Psoas muscle (tissue), 7 donors: ENCODE measurements at regions not wholly inside any gene's neighbourhood (a gene's known extent, or its start where the extent isn't known, plus 50 kb on each side); places are given as distances from the start of the nearest gene placed in this dataset.

Experiments
- ATAC-seq, 4 donors: fragments of 200-7000 bp; cut with Tn5 transposase; one replicate each; pipeline ENCODE4 v1.9.1; 2020; ENCODE audit warnings: moderate library complexity in 3 of 4, mild to moderate bottlenecking in 2 of 4
- DNase-seq, 2 donors: peaks; one replicate each; pipeline ENCODE4 v3.0.0-alpha.2; 2020
- H3K27ac ChIP-seq: fragments of 200-600 bp; one replicate; pipeline ENCODE4 v1.8.0; 2022
- H3K27me3 ChIP-seq, 3 donors: fragments of 200-600 bp in 1 of 3; one replicate each; pipeline versions ENCODE4 v1.6.1 to v1.8.0; 2013 to 2022; ENCODE audit warnings: low read length in 2 of 3, mild to moderate bottlenecking in 2 of 3, moderate library complexity in 1 of 3; ENCODE audit not compliant: insufficient read depth in 3 of 3
- H3K36me3 ChIP-seq, 2 donors: fragments of 200-600 bp in 1 of 2; one replicate each; pipeline versions ENCODE4 v1.6.1 to v1.8.0; 2013 to 2022; ENCODE audit warnings: low read depth in 1 of 2, mild to moderate bottlenecking in 1 of 2, moderate library complexity in 1 of 2; ENCODE audit not compliant: insufficient read depth in 1 of 2
- H3K4me1 ChIP-seq: fragments of 200-600 bp; one replicate; pipeline ENCODE4 v1.8.0; 2022
- H3K4me3 ChIP-seq: fragments of 200-600 bp; one replicate; pipeline ENCODE4 v1.8.0; 2022; ENCODE audit warnings: mild to moderate bottlenecking
- H3K9me3 ChIP-seq: fragments of 200-600 bp; one replicate; pipeline ENCODE4 v1.8.0; 2022
- WGBS, 3 donors: extraction: QIAGEN DNeasy Blood & Tissue Kit; methylation state at CpG; one replicate each; pipeline versions ENCODE4 v1.1.6 to v1.1.7; 2013; 5-methylcytosine and 5-hydroxymethylcytosine counted together
- intact Hi-C, 2 donors: fragments of 100-400 bp; cut with DNase I; formaldehyde crosslinking; loops; one replicate each; pipeline versions ENCODE4 v1.11.0 to v1.14.2; 2022
- TF ChIP-seq, protein P1 (sequence below): fragments of 200-600 bp; IDR thresholded peaks from one replicate; pipeline ENCODE4 v1.8.0; 2022; ENCODE audit warnings: antibody characterized with exemption
- donor health status: healthy with polysubstance abuse.
- donor health status: DM: no; HTN: no; CAD: no; lungs with moderate emphysema.
- donor health status: Bipolar disorder and iron deficiency.
- donor health status: healthy.
- donor health status: DM: yes; HTN: yes; CAD: no.
- donor health status: DM: no; HTN: no; CAD: no.
- donor health status: DM: yes; HTN: yes; CAD: no.

DNA sequence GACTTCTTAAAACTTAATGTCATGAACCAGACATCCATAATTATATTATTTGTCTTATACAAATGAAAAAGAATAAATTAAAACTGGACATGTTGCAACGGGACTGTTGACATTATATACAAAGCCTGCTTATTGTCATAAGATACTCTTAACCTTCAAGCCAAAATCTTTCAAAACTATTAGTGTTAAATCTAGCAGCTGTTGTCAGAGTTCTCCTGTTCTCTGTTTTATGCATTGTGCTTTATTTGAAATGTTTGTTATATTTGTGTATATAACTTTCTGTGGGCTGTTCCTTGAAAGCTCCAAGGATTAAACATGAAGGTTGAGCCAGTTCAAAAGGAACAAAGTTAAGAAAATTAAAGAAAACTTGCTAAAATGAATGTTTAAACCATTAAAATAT, 335.5 kb upstream of the NT5C1B start:
- TF ChIP-seq, protein P1, sequence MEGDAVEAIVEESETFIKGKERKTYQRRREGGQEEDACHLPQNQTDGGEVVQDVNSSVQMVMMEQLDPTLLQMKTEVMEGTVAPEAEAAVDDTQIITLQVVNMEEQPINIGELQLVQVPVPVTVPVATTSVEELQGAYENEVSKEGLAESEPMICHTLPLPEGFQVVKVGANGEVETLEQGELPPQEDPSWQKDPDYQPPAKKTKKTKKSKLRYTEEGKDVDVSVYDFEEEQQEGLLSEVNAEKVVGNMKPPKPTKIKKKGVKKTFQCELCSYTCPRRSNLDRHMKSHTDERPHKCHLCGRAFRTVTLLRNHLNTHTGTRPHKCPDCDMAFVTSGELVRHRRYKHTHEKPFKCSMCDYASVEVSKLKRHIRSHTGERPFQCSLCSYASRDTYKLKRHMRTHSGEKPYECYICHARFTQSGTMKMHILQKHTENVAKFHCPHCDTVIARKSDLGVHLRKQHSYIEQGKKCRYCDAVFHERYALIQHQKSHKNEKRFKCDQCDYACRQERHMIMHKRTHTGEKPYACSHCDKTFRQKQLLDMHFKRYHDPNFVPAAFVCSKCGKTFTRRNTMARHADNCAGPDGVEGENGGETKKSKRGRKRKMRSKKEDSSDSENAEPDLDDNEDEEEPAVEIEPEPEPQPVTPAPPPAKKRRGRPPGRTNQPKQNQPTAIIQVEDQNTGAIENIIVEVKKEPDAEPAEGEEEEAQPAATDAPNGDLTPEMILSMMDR = no peak
- ATAC-seq (no peak), DNase-seq (no peak)
- no peaks in the 10 kb centered on the region for H3K9me3 ChIP-seq
- intact Hi-C loops = no loop called here
- H3K27ac ChIP-seq = no peak overlapping the region
- H3K4me3 ChIP-seq = no peak overlapping the region
- H3K4me1 ChIP-seq = peaks cover 13% of the 10 kb centered on the region
- no peaks in the 10 kb centered on the region for H3K27me3 ChIP-seq
- no peaks in the 10 kb centered on the region for H3K36me3 ChIP-seq
- 19 to 34% (median 28%) methylated on average over 1 of the region's 1 CpG for WGBS, 3 donors

DNA sequence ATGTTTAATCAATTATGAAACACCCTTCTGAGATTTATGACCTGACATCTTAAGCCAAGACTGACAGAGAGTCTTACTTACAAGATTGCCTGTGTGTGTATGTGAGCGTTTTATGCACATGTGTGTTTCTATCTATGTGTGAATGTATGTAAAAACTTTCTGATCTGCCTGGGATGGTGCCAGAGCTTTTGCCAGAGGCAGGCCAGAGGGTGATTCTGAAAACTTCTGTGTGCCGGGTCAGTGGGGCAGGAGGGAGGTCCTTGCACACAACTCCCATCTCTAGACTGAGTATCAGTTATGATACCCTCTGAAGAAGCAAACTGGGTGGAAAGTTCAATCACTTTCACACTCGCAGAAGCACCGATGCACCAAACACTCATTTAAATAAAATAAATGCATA, 335.0 kb upstream of the NT5C1B start:
- TF ChIP-seq, protein P1 = no peak
- peaks cover 13% of the 10 kb centered on the region for H3K4me1 ChIP-seq
- no peaks in the 10 kb centered on the region for H3K36me3 ChIP-seq
- intact Hi-C loops = no loop called here
- DNase-seq = no peak
- H3K4me3 ChIP-seq = no peak overlapping the region
- WGBS, 3 donors = 76 to 81% (median 78%) methylated on average over 4 of the region's 4 CpGs
- no peak overlapping the region for H3K27ac ChIP-seq
- H3K27me3 ChIP-seq = no peaks in the 10 kb centered on the region
- ATAC-seq = no peak
- no peaks in the 10 kb centered on the region for H3K9me3 ChIP-seq

DNA sequence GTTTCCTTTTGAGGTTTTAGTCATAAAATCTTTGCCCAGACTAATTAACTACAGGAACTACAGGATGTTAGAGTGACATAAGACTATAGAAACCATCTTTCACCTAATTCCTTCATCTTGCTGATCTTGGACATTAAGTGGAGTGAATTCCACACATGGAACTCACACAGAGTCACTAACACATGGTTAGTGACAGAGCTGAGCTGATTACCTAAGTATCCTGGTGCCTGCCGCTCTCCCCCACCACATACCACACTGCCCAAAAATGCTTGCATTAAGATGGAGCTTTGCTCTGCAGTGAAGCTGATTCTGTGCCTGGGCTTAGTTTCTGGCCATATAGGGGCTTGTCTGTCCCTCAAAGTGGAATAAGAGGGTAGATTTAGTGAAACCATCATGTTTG, 332.9 kb upstream of the NT5C1B start:
- H3K9me3 ChIP-seq = no peaks in the 10 kb centered on the region
- intact Hi-C loops = no loop called here
- H3K36me3 ChIP-seq = no peaks in the 10 kb centered on the region
- DNase-seq (no peak), ATAC-seq (no peak)
- TF ChIP-seq, protein P1 = no peak
- H3K4me3 ChIP-seq = no peak overlapping the region
- no peaks in the 10 kb centered on the region for H3K27me3 ChIP-seq
- H3K4me1 ChIP-seq = peaks cover 13% of the 10 kb centered on the region
- no peak overlapping the region for H3K27ac ChIP-seq
- 98 to 100% (median 100%) methylated on average over 1 of the region's 1 CpG for WGBS, 3 donors

DNA sequence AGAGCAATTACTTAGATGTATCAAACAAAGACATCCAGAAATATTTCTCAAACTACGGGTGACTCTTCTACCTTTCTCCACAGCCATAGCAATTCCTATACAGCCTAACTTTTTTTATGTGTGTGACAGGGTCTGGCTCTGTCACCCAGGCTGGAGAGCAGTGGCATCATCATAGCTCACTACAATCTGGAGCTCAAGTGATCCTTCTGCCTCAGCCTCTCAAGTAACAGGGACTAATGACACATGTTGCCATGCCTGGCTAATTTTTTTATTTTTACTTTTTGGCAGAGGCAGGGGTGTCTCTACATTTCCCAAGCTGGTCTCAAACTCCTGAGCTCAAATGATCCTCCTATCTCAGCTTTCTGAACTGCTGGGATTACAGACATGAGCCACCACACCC, 328.9 kb upstream of the NT5C1B start:
- TF ChIP-seq, protein P1 = no peak
- no peak for DNase-seq
- intact Hi-C loops = no loop called here
- no peaks in the 10 kb centered on the region for H3K4me1 ChIP-seq
- no peak overlapping the region for H3K27ac ChIP-seq
- peak in 3 of 4 donors; percentile 40 to 85 (median 79) for ATAC-seq
- H3K36me3 ChIP-seq = no peaks in the 10 kb centered on the region
- no peaks in the 10 kb centered on the region for H3K9me3 ChIP-seq
- no peak overlapping the region for H3K4me3 ChIP-seq
- H3K27me3 ChIP-seq = no peaks in the 10 kb centered on the region
- 0 to 35% (median 33%) methylated on average over 1 of the region's 1 CpG for WGBS, 3 donors

DNA sequence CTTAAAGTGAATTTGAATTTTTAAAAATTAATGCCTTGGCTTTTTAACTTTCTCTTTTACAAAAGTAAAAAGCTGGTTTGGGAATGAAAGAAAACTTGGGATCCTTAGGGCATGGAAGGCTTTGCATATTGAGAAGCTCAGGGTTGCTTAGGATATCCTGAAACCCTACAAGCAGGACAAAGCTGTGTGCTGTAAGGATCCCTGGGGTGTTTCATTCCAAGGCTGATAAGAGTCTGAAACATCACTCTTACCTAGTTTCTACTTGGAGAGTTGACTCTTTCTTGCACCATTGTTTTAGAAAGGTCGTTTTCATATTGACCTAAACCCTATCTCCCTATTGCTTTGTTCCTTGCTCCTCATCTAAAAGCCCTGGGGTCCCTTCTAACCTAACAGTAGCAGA, 325.9 kb upstream of the NT5C1B start:
- no peaks in the 10 kb centered on the region for H3K27me3 ChIP-seq
- H3K9me3 ChIP-seq = no peaks in the 10 kb centered on the region
- H3K4me3 ChIP-seq = no peak overlapping the region
- no peaks in the 10 kb centered on the region for H3K36me3 ChIP-seq
- 28 to 39% (median 35%) methylated on average over 1 of the region's 1 CpG for WGBS, 3 donors
- no peak overlapping the region for H3K27ac ChIP-seq
- ATAC-seq (no peak), DNase-seq (no peak)
- TF ChIP-seq, protein P1 = no peak
- intact Hi-C loops = no loop called here
- H3K4me1 ChIP-seq = no peaks in the 10 kb centered on the region
